Right lobe of liver (tissue), 6 donors: ENCODE measurements at regions not wholly inside any gene's neighbourhood (a gene's known extent, or its start where the extent isn't known, plus 50 kb on each side); places are given as distances from the start of the nearest gene placed in this dataset.

Experiments used
- ATAC-seq, 4 donors: fragments of 200-7000 bp; cut with Tn5 transposase; one replicate each; pipeline ENCODE4 v1.9.1; 2020; ENCODE audit warnings: mild to moderate bottlenecking in 4 of 4, moderate library complexity in 4 of 4
- DNase-seq, 3 donors: peaks; one replicate each; pipeline ENCODE4 v3.0.0-alpha.2; 2020
- H3K27ac ChIP-seq, 3 donors: fragments of 200-600 bp; one replicate each; pipeline ENCODE4 v1.8.0; 2022
- H3K27me3 ChIP-seq, 2 donors: fragments of 200-600 bp; one replicate each; pipeline ENCODE4 v1.8.0; 2022
- H3K36me3 ChIP-seq, 4 donors: fragments of 200-600 bp; sonication (generic) in 1 of 4; one replicate each; pipeline versions ENCODE4 v1.5.1 to v1.8.0; 2017 to 2022; ENCODE audit warnings: control low read depth in 1 of 4
- H3K4me1 ChIP-seq, 4 donors: fragments of 200-600 bp; sonication (generic) in 1 of 4; one replicate each; pipeline versions ENCODE4 v1.5.1 to v1.8.0; 2017 to 2022; ENCODE audit warnings: control low read depth in 1 of 4
- H3K4me3 ChIP-seq, 3 donors: fragments of 200-600 bp; one replicate each; pipeline ENCODE4 v1.8.0; 2022
- H3K9me3 ChIP-seq, 4 donors: fragments of 200-600 bp; sonication (generic) in 1 of 4; one replicate each; pipeline versions ENCODE4 v1.5.1 to v1.8.0; 2017 to 2022; ENCODE audit warnings: control low read depth in 1 of 4
- CTCF ChIP-seq, 4 donors: fragments of 200-600 bp in 3 of 4; fragments of 450-650 bp in 1 of 4; IDR thresholded peaks; one replicate each; pipeline versions ENCODE4 v1.5.1 to v1.8.0; 2016 to 2022; ENCODE audit warnings: antibody characterized with exemption in 4 of 4, mild to moderate bottlenecking in 2 of 4
- POLR2A ChIP-seq: fragments of 450-650 bp; IDR thresholded peaks from one replicate; pipeline ENCODE4 v1.6.1; 2017; ENCODE audit warnings: antibody characterized with exemption, mild to moderate bottlenecking
- WGBS: methylation state at CpG from one replicate; pipeline ENCODE4 v1.1.6; 2018; ENCODE audit warnings: low coverage, low lambda C conversion rate; ENCODE audit not compliant: insufficient coverage; ENCODE audit errors: missing lambda C conversion rate; 5-methylcytosine and 5-hydroxymethylcytosine counted together
- intact Hi-C, 2 donors: fragments of 100-400 bp; cut with DNase I; formaldehyde crosslinking; loops; one replicate each; pipeline versions ENCODE4 v1.11.2 to v1.14.1; 2022
- donor health status: DM: no; HTN: yes; CAD: no.
- donor health status: DM: no; HTN: no; CAD: no.
- donor health status: DM: no; HTN: no; CAD: no.
- donor health status: DM: no; HTN: yes; CAD: no.
- donor health status: DM: no; HTN: yes; CAD: no.

GRCh38 chr3:56903231-56903782 is 101.6 kb upstream of the ARHGEF3 start:
- no peak for DNase-seq
- Histone ChIP-seq H3K4me3 (no peak overlapping the region), H3K36me3 (no peaks in the 10 kb centered on the region), H3K27me3 (no peaks in the 10 kb centered on the region), H3K27ac (no peak overlapping the region), H3K4me1 (no peaks in the 10 kb centered on the region), H3K9me3 (no peaks in the 10 kb centered on the region)
- 100% methylated on average over 1 of the region's 1 CpG for WGBS
- ATAC-seq: no peak
- TF ChIP-seq POLR2A (no peak), CTCF (IDR thresholded peaks at IDR 0.05) (no peak)
- intact Hi-C loops: no loop called here

GRCh38 chr3:56902468-56903160 is 100.9 kb upstream of the ARHGEF3 start:
- 79% methylated on average over 2 of the region's 3 CpGs for WGBS

GRCh38 chr3:56900801-56901200 is 99.1 kb upstream of the ARHGEF3 start:
- no peaks in the 10 kb centered on the region for H3K27me3 ChIP-seq
- intact Hi-C loops: no loop called here
- WGBS: 12% methylated on average over 1 of the region's 1 CpG
- no peaks in the 10 kb centered on the region for H3K9me3 ChIP-seq
- no peak overlapping the region for H3K4me3 ChIP-seq
- DNase-seq (no peak), ATAC-seq (no peak)
- no peaks in the 10 kb centered on the region for H3K36me3 ChIP-seq
- no peaks in the 10 kb centered on the region for H3K4me1 ChIP-seq
- no peak overlapping the region for H3K27ac ChIP-seq
- TF ChIP-seq POLR2A: no peak
- TF ChIP-seq CTCF (IDR thresholded peaks at IDR 0.05): no peak

More at GRCh38 chr3:56902468-56903160, 100.9 kb upstream of the ARHGEF3 start:
- TF ChIP-seq CTCF (IDR thresholded peaks at IDR 0.05): no peak
- no peak for TF ChIP-seq POLR2A
- Histone ChIP-seq H3K9me3 (no peaks in the 10 kb centered on the region), H3K4me1 (no peaks in the 10 kb centered on the region), H3K36me3 (no peaks in the 10 kb centered on the region), H3K27me3 (no peaks in the 10 kb centered on the region), H3K27ac (no peak overlapping the region), H3K4me3 (no peak overlapping the region)
- intact Hi-C loops: no loop called here
- no peak for ATAC-seq
- no peak for DNase-seq

GRCh38 chr3:56899851-56900250 is 98.1 kb upstream of the ARHGEF3 start:
- Histone ChIP-seq H3K36me3 (no peaks in the 10 kb centered on the region), H3K27ac (no peak overlapping the region), H3K4me3 (no peak overlapping the region), H3K4me1 (no peaks in the 10 kb centered on the region), H3K27me3 (no peaks in the 10 kb centered on the region), H3K9me3 (no peaks in the 10 kb centered on the region)
- WGBS: 66% methylated on average over 6 of the region's 6 CpGs
- ATAC-seq: peak in 1 of 4 donors; percentile 11
- TF ChIP-seq CTCF (IDR thresholded peaks at IDR 0.05) (no peak), POLR2A (no peak)
- intact Hi-C loops: no loop called here
- DNase-seq: no peak
